ENCODE measurements at regions not wholly inside any gene's neighbourhood (a gene's known extent, or its start where the extent isn't known, plus 50 kb on each side); places are given as distances from the start of the nearest gene placed in this dataset.

GRCh38 chr2:66839551-66840320 lies 404.8 kb downstream of the MEIS1 start:
- H3K9me3 ChIP-seq = no peaks in the 10 kb centered on the region
- H3K27ac ChIP-seq = no peak overlapping the region
- intact Hi-C loops (cut with DNase I) = loop anchor here in 1 of 10 donors (2.0 kb wide), 1 partner anchor 19 kb away; no protein-coding TSS in a partner anchor
- no peak for TF ChIP-seq CTCF (IDR thresholded peaks at IDR 0.05)
- no peak for DNase-seq
- no peak overlapping the region for H3K4me3 ChIP-seq
- no peak for ATAC-seq
- 58 to 64% methylated on average over 4 of the region's 4 CpGs for WGBS, 2 donors
- no peaks in the 10 kb centered on the region for H3K4me1 ChIP-seq
- no peaks in the 10 kb centered on the region for H3K36me3 ChIP-seq
- H3K27me3 ChIP-seq = no peaks in the 10 kb centered on the region

GRCh38 chr2:66840321-66841002 lies 405.5 kb downstream of the MEIS1 start:
- no peak for ATAC-seq
- no peak overlapping the region for H3K27ac ChIP-seq
- TF ChIP-seq CTCF (IDR thresholded peaks at IDR 0.05) = no peak
- no peaks in the 10 kb centered on the region for H3K27me3 ChIP-seq
- DNase-seq = no peak
- WGBS, 2 donors = 83 to 87% methylated on average over 8 of the region's 8 CpGs
- no peaks in the 10 kb centered on the region for H3K4me1 ChIP-seq
- no peaks in the 10 kb centered on the region for H3K9me3 ChIP-seq
- intact Hi-C loops (cut with DNase I) = no loop called here
- H3K4me3 ChIP-seq = no peak overlapping the region
- no peaks in the 10 kb centered on the region for H3K36me3 ChIP-seq

DNA sequence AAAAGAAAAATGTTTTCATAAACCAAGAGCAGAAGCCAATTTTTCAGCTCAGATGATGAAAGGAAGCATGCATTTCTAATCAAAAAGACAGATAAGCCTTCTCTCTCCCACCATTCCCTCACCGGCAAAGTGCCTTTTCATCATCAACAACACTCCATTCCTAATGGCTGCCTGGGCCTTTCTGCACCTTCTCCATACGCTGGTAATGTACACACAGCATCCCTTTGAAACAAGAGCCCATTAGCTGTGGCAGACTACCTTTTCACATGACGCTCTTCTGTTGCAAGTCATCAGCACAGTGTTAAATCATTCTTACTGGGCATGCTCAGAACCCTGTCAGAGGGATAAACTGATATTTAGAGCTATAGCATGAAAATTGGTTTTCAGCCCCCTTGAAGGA lies 408.9 kb downstream of the MEIS1 start:
- Histone ChIP-seq H3K4me1 (no peaks in the 10 kb centered on the region), H3K4me3 (no peak overlapping the region), H3K36me3 (no peaks in the 10 kb centered on the region), H3K27ac (no peak overlapping the region), H3K27me3 (no peaks in the 10 kb centered on the region), H3K9me3 (no peaks in the 10 kb centered on the region)
- 64 to 71% methylated on average over 3 of the region's 3 CpGs for WGBS, 2 donors
- intact Hi-C loops (cut with DNase I) = no loop called here
- DNase-seq (no peak), ATAC-seq (no peak)
- no peak for TF ChIP-seq CTCF (IDR thresholded peaks at IDR 0.05)

- DNase-seq (no peak), ATAC-seq (no peak)
- Histone ChIP-seq H3K4me1 (peaks cover 0 to 5% (median 0%) of the 10 kb centered on the region in 9 donors), H3K4me3 (no peak overlapping the region), H3K27me3 (no peaks in the 10 kb centered on the region), H3K27ac (no peak overlapping the region), H3K9me3 (no peaks in the 10 kb centered on the region), H3K36me3 (no peaks in the 10 kb centered on the region)
- TF ChIP-seq CTCF (IDR thresholded peaks at IDR 0.05) = no peak
- WGBS, 2 donors = 60 to 62% methylated on average over 2 of the region's 2 CpGs
- intact Hi-C loops (cut with DNase I) = no loop called here
These were observed 410.4 kb downstream of the MEIS1 start for GRCh38 chr2:66845307-66845706.
